ENCODE measurements at regions not wholly inside any gene's neighbourhood (a gene's known extent, or its start where the extent isn't known, plus 50 kb on each side); places are given as distances from the start of the nearest gene placed in this dataset.

DNA sequence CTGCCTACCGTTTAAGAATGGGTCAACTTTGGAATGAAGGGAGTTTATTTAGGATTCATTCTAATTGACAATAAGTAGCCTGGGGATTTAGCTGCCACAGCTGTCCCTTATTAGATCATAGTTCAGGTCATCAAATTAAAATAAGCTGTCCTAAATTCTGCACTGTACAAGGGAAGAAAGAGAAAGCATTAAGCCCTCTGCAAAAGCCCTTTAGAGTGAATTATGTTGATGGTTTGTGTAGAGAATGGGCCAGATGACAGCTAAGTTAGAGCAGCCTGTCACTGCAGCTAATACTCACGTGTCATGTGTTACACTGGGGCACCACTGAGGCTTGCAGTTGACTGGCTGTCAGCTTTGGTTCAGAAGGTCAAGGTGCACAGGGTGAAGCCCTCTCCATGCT is 737.1 kb upstream of the SLC10A2 start:
- no peak for DNase-seq (ENCODE audit: low spot score)

DNA sequence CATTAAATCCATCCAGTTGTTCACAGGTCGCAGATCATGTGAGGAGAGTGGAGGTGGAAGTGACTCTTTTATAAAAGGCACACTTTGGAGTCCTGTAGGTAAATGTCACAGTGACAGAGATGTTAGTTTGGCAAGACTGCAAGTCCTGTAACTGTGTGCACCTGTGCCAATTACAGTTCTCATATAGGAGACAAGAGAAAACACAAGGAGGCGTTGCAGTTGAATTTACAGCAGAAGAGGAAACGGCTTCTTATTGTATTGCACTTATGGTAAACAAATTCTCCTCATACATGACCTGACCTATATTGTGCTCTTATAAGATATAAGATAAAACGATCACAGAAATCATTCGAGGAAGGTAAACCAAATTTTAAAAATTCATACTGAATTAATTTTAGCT is 732.8 kb upstream of the SLC10A2 start:
- no peak for DNase-seq (ENCODE audit: low spot score)

DNA sequence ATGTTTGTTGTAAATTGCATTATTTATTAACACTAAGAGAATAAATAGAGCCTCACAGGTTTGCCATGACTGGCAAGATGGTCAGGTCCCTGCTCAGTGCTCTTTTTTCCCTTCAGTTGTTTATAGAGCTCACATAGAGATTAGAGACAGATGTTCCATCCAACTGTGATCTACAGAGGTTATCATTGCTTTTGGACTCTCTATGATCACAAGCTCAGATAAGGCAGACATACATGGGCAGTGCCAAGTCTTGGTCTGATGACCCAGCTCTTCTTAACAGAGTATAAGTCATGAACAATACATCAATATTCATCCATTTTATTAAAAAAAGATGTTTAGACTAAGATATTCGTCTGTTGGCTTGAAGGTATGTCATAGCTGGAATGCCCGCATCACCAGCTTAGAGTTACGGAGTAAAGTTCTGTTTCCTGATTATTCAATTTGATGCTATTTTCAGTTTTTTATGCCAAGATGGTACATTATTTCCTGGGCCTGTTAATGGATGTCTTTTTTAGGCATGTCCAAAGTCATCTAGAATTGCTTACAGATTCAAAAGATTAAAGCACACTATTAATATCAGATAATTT is 729.8 kb upstream of the SLC10A2 start:
- no peak for DNase-seq (ENCODE audit: low spot score)

DNA sequence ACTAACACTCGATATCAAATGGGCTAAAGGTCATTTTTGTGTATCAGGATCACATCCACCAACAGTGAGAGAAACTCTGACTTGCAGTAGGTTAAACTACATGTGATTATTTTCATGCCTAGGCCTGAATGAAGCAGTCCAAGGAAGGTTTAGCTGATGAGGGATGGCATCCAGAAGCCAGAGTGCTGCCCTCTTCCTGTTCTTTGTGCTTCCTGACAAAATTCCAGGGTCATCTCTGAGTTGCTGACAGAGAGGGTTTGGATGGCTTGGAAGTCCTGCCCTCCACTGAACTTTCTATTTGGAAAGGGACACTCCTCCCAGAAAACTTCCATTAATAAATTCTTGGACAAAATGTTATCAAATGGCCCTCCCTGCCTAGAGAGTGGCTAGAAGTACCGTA is 728.3 kb upstream of the SLC10A2 start:
- no peak for DNase-seq (ENCODE audit: low spot score)

DNA sequence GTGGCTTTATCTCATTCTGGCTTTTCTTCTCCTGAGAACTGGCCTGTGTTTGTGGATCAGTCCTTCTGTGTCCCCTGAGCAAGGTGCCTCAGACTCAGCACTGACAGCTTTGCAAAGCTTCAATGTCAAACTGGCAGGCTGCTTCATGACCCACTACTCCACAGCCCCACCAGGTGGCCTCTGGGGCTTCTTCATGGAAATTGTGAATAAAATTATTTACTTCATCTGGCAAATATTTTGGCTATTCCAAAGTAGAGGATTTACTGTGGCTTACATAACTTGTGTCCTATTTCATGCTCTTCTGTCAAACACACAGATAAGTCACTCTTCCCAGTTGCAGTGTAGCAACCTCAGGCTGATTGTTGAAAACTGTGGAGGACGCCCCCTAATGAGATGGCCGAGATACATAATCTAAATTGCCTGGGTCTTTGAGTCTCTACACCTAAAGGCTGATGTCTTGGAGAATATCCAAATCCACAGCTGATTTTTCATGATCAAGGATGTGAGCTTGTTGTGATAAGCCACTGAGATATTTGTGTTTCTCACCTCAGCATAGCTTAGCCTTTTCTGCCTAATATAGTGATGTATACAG is 721.9 kb upstream of the SLC10A2 start:
- peak; percentile 2 for DNase-seq (ENCODE audit: low spot score)

DNA sequence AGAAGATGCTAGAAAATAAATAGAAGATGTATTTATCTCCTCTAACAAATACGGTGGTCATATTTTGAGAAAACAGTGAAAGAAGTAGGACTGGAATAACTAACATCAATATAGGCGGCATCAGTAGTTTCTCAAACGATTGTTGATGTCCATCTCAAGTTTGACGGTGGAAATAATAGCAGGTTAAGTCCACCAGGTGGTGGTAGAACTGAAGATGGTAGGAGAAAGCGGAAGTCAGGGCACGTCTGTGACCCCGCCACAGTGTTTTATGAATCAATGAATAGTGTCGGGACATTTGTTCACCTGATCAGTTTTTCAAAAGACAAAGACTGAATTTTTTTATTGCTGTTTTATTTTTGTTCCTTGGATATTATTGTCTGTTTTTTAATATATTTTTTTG is 706.4 kb upstream of the SLC10A2 start:
- no peak for DNase-seq (ENCODE audit: low spot score)

DNA sequence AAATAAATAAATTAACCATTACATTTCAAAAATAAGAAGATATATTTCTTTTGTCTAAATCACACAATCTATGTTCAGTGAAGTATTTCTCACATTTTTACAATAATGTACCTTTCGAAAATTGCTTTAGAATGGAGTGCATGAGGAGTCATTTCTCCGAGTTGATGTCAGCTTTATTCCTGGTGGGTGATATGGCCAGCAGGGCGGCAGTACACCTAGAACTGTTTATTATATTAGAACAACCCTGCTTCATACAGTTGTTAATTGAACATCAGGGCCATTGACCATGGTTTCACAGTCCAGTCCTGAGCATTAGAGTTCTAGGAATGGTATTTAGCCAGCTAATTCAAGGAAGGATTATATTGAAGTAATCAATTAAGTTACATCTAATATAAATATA is 696.3 kb upstream of the SLC10A2 start:
- no peak for DNase-seq (ENCODE audit: low spot score)

DNA sequence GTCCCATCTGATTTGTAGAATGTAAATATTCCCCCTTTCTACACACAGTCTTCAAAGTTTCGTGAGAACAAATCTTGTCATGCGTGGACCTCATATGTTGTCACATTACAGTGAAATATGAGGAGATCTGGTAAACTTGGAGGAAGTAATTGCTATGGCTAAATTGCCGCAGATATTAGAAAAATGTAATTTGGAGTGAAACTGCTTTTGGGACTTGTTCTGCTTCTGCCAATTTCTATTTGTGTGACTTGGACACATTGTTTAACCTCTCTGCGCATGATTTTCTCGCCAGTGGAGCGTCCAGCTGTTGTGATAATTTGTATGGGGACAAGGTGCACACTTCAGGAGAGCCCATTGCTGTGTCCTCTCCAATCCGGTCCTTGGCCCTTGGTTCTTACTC is 693.1 kb upstream of the SLC10A2 start:
- DNase-seq (ENCODE audit: low spot score): no peak

DNA sequence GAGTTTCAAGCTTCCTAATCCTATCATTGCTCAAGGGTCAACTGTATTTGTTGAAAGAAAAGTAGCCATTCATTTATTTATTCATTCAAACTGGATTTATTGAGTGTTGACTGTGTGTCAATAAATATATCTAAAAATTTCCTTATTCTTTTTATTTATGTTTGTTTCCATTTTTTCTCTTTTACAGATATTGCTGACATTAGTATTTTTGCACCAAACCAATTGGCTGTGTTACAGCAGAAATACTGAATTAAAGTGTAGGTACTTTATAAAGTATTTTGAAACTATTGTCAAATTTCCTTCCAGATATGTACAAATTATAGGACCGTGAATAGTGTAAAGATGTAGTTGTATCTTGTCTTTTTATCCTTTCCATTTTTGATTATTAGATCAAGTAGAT is 692.0 kb upstream of the SLC10A2 start:
- no peak for DNase-seq (ENCODE audit: low spot score)

DNA sequence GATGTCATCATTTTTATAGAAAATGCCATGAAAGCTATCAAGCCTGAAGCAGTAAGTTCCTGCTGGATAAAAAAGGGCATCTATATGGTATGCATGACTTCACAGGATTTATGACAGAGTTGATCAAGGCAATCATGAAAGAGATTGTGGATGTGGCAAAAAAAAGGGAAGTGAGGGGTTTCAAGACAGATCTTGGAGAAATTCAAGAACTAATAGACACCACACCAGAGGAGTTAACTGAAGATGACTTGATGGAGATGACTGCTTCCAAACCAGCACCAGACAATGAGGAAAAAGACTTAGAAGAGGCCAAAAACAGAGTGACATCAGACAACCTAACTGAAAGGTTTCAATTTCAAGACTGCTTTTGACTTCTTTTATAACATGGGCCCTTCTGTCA is 691.1 kb upstream of the SLC10A2 start:
- no peak for DNase-seq (ENCODE audit: low spot score)

DNA sequence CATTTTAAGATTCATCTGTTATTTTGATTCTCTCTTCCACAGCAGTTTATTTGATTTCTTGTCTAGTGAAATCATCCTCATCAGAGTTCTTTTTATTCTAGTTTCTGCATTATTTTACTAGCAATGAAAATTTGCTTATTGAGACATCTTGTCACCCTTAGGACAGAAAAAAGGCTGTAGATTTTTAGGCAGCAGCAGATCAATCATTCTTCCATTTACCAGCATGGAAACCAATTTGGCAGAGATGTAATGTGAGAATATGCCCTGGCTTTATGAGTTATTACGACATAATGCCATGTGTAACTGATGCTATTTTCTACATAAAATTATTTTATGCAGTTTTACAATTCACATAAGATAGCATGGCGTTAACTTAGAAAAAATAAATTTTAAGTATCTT is 688.6 kb upstream of the SLC10A2 start:
- no peak for DNase-seq (ENCODE audit: low spot score)

DNA sequence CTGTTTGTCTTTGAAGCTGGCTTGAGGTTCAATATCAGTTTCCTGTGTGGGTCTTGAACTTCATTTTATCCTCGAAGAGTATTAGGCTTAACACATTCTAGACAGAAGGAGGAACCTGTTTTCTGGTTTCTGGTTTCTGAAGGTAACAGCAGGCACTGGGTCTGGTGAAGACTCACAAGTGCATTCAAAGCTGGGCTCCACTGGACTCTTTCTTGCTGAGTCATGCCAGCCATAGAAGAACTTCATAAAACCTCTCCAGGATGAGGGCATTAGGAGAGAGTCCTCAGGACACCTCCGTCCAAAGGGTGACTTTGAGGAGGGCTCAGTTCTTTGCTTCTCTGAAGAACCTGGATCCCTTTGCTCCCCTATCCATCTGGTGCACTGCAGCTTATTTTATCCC is 668.6 kb upstream of the SLC10A2 start:
- no peak for DNase-seq (ENCODE audit: low spot score)

DNA sequence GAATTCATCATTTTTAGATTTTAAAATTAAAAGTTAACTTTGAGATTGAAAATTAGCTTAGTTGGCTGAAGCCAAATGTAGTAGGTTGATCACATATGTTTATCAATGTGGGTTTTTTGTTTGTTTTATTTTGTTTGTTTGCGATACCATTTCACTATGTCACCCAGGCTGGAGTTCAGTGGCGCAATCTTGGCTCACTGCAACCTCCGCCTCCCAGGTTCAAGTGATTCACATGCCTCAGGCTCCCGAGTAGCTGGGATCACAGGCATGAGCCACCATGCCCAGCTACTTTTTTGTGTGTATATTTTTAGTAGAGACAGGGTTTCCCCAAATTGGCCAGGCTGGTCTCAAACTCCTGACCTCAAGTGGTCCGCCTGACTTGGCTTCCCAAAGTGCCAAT is 665.7 kb upstream of the SLC10A2 start:
- no peak for DNase-seq (ENCODE audit: low spot score)

DNA sequence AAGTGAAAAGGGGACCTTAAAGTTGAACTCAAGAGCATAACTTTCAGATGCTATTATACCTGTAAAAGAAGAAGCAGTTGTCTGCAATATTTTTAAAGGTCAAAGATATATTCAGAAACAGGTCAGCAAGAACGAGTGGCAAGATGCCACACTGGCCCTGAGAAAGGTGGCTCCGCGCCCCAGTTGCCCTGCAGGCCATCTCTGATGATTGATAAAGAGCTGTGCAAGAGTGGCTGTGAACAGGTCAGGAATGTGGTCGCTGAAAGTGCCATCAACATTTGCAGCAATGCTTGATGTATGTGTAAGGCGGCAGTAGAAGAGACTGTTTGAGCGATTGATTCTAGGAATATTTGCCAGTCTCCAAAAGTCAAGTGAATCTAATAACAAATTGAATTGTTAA is 664.2 kb upstream of the SLC10A2 start:
- no peak for DNase-seq (ENCODE audit: low spot score)

DNA sequence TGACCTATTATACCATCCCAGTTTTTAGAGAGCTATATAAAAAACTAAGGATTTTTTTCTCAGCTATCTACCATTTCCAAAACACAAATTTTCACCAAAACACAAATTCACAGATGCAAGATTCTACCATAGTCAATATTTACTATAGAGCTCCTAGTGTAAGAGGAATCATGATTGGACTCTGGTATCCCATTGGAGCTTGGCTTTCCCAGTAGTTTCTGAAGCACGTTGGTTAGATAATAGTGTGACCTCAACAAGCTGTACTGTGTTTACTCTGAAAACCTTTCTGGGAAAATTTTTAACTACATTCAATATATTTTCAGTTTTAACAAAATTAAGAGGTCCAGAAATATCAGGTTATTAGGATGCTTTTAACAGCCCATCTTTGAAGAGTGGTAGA is 660.6 kb upstream of the SLC10A2 start:
- DNase-seq (ENCODE audit: low spot score): no peak

DNA sequence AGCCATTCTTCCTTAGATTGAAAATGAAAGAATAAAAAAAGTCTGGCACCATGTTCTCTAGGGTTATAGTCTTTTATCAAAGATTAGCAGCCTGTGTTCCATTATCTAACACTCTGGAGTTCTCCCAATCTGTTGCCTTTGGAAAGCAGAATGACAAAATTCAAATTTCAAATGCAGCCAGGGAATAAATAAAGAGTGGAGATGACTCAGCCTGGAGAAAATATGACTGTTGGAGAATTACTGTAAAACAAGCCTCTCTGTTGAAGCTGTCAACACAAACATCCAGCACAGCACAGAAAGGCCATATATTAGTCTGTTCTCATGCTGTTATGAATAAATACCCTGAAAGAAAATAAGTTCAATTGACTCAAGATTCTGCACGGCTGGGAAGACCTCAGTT is 650.5 kb upstream of the SLC10A2 start:
- no peak for DNase-seq (ENCODE audit: low spot score)

DNA sequence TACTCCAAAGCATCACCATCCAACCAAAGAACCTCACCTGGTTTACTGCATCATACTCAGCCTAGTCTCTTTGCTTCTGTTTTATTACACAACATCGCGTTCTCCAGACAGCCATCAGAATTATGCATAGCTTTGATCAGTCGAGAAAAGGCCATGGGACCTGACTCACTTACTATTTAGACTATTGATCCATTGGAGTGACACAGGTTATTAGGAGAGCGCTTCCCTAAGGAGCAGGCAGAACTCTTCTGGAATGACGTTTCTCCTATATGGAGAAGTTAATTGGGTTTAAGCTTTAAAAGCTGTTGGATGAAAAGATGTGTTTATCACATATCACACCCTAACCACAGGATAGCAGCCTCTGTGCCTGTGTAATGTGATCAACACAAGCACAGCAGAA is 649.1 kb upstream of the SLC10A2 start:
- no peak for DNase-seq (ENCODE audit: low spot score)

DNA sequence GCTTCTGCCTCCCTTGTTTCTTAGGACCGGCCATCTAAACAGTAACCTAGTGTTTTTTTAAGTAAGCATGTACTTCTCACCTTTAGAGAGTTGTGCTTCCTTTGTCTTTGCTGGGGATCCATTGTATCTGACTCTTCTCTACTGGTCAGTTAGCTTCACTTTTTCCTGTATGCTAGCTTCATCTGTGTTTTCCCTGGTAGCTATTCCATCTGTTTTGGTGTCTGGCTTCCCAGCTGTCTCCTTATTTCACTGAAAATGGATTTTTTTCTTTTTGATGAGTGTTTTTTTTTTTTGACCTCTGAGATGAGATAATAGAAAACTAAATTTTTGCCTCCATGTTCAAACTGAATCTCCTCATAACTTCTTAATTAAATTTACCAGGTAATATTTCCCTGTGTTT is 637.0 kb upstream of the SLC10A2 start:
- DNase-seq (ENCODE audit: low spot score): no peak

DNA sequence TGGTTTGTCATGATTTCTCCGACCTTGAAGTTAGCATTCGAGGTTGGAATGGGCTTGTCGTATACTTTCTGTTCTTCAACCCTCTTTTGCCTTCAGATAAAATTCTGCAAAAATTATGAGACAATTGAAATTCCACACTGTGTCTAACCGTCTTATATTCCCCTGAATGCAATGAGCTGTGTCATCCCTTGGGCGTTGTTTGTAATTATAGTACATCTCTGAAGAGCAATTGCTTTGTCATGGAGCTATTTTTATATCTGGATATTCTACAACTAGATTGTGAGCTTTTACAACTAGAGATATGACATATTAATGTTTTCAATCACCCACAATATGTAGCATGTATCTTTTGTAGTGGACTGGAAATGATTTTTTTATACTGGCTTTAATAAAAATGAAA is 631.8 kb upstream of the SLC10A2 start:
- no peak for DNase-seq (ENCODE audit: low spot score)

DNA sequence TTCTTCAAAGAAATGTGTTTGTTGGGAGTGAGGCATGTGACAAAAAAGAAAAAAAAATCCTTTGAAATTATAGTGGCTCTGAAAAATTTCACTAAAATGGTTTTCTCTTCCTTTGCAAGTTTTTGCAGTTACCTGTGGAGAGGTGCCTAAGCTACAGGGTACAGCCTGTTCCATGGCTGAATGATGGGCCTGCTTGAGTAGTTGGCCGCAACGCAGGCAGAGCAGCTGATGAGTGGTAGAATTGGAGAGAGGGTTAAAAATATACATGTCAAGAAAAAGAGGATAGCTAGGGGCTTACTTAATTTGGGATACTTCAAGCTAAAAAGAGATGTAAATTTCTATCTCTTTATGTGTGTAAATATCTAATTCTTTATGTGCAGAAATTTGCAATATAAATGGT is 629.1 kb upstream of the SLC10A2 start:
- no peak for DNase-seq (ENCODE audit: low spot score)

DNA sequence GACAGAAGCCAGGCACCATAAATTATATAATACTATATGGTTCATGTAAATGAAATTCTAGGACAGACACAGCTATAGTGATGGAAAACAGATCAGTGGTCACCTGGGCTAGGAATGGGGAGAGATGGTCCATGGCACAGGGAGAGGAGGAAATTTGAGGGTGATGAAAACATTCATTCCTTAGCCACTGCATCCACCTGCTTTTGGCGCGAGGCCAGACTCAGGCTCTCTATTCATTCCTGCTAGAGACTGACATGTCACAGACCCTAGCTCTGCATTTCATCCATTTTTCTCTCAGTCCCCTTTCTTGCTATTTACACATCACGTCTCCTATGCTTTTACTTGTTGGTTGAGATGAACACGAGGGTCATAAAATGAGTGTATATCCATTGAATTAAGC is 628.3 kb upstream of the SLC10A2 start:
- no peak for DNase-seq (ENCODE audit: low spot score)

DNA sequence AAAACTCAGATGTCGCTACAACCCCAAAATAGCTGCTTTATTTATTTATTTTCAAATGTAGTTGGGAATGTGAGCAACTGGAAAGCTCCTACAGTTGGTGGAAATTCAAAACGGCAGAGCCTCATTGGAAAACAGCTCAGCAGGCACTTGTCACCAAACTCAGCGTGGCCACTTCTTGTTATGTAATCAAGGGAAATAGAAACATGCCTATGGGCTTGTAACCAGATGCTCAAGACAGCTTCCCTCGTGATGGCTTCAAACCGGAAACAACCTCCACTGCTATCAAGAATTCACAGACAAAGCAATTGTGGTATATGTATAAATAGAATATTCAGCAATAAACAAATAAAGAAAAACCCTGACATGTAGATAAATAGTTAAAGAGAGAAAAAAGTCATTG is 627.8 kb upstream of the SLC10A2 start:
- DNase-seq (ENCODE audit: low spot score): no peak

DNA sequence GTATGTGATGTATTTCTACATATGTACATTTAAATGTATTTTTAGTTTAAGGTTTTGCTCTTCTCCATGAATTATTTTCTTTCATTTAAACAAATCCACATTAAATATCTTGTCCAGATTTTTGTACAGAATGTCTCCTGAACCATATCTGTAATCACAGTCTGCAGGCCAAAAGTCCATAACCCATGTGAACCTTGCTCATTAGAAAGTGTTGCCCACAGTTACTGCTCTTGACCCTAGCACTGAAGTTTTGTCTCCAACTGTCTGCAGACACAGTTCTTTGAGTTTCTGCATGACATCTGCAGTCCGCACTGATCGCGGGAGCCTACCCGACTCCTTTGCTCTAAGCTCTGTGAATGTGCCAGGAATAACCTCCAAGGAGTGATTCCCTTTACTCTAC is 626.2 kb upstream of the SLC10A2 start:
- no peak for DNase-seq (ENCODE audit: low spot score)

DNA sequence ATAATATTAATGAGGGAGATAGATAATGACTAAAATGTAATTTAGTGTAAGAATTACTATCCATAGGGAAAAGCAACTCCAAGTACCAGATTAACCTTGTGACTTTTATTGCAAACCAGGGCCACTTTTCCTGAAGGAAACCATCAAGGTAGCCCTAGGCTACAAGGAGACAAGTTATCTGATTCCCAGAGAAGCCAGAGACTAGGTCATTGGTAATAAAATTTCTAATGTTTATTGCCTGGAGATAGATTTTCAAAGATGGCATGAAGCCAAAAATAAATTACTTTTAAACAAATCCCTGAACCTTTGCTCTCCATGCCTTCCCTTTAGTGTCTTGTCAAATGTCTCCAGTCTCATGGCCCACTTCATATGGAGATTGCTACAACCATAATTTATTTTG is 610.1 kb upstream of the SLC10A2 start:
- no peak for DNase-seq (ENCODE audit: low spot score)

DNA sequence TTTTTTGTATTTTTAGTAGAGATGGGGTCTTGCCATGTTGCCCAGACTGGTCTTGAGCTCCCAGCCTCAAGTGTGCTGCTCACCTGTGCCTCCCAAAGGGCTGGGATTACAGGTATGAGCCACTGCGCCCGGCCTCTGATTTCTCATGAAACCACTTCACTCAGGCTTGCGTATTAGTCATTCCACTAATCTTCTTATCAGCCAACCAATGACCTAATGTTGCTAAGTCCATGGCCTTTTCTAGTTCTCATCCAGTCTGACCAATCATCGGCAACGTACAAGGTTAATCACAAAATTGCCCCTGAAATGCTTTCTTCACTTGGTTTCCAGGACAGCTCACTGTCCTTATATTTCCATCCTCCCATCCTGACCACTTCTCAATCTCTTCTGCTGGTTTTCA is 605.3 kb upstream of the SLC10A2 start:
- DNase-seq (ENCODE audit: low spot score): no peak
